ENCODE measurements at regions not wholly inside any gene's neighbourhood (a gene's known extent, or its start where the extent isn't known, plus 50 kb on each side); places are given as distances from the start of the nearest gene placed in this dataset.

GRCh38 chr5:125258615-125259014 is 512.2 kb upstream of the ZNF608 start:
- BruUV-seq (replicated peaks) = no TSS peak
- no peak overlapping the region for H3K4me3 Mint-ChIP-seq (ENCODE audit: low read depth, unreplicated experiment)
- H3K27ac Mint-ChIP-seq (ENCODE audit: unreplicated experiment) = no peak overlapping the region
- H3K27me3 Mint-ChIP-seq (ENCODE audit: unreplicated experiment) = no peaks in the 10 kb centered on the region
- H3K9me3 Mint-ChIP-seq (ENCODE audit: low read depth, unreplicated experiment) = peaks cover 9% of the 10 kb centered on the region
- DNase-seq = no peak
- no peak for TF ChIP-seq CTCF (IDR thresholded peaks at IDR 0.05; ENCODE audit: unreplicated experiment)
- H3K36me3 Mint-ChIP-seq (ENCODE audit: insufficient read depth, unreplicated experiment) = no peaks in the 10 kb centered on the region
- H3K4me1 Mint-ChIP-seq (ENCODE audit: low read depth, unreplicated experiment) = no peaks in the 10 kb centered on the region
- intact Hi-C loops (cut with micrococcal nuclease; ENCODE audit: unreplicated experiment) = no loop called here
- CTCF ChIA-PET = interaction anchor here (0.6 kb wide), 1 partner anchor 1551 kb away, joined by 8 read pairs; no protein-coding TSS in a partner anchor

- TF ChIP-seq CTCF (IDR thresholded peaks at IDR 0.05; ENCODE audit: unreplicated experiment) = no peak
- CTCF ChIA-PET = interaction anchor here (0.5 to 1.1 kb wide), 2 partner anchors 13 to 124 kb away, joined by 3 read pairs; no protein-coding TSS in a partner anchor
- intact Hi-C loops (cut with micrococcal nuclease; ENCODE audit: unreplicated experiment) = no loop called here
- Mint-ChIP-seq H3K27me3 (ENCODE audit: unreplicated experiment) (no peaks in the 10 kb centered on the region), H3K27ac (ENCODE audit: unreplicated experiment) (no peak overlapping the region), H3K4me1 (ENCODE audit: low read depth, unreplicated experiment) (no peaks in the 10 kb centered on the region), H3K9me3 (ENCODE audit: low read depth, unreplicated experiment) (peaks cover 7% of the 10 kb centered on the region), H3K4me3 (ENCODE audit: low read depth, unreplicated experiment) (no peak overlapping the region), H3K36me3 (ENCODE audit: insufficient read depth, unreplicated experiment) (no peaks in the 10 kb centered on the region)
- BruUV-seq (replicated peaks) = no TSS peak
- no peak for DNase-seq
Observed at GRCh38 chr5:125261505-125262250, 515.2 kb upstream of the ZNF608 start.

- no TSS peak for BruUV-seq (replicated peaks)
- Mint-ChIP-seq H3K27ac (ENCODE audit: unreplicated experiment) (no peak overlapping the region), H3K36me3 (ENCODE audit: insufficient read depth, unreplicated experiment) (no peaks in the 10 kb centered on the region), H3K4me1 (ENCODE audit: low read depth, unreplicated experiment) (no peaks in the 10 kb centered on the region), H3K27me3 (ENCODE audit: unreplicated experiment) (no peaks in the 10 kb centered on the region), H3K9me3 (ENCODE audit: low read depth, unreplicated experiment) (peaks cover 7% of the 10 kb centered on the region), H3K4me3 (ENCODE audit: low read depth, unreplicated experiment) (no peak overlapping the region)
- intact Hi-C loops (cut with micrococcal nuclease; ENCODE audit: unreplicated experiment) = no loop called here
- CTCF ChIA-PET = interaction anchor here (1.1 kb wide), 1 partner anchor 12 kb away, joined by 3 read pairs; no protein-coding TSS in a partner anchor
- no peak for DNase-seq
- TF ChIP-seq CTCF (IDR thresholded peaks at IDR 0.05; ENCODE audit: unreplicated experiment) = no peak
Observed at GRCh38 chr5:125262782-125263181, 516.3 kb upstream of the ZNF608 start.

GRCh38 chr5:125263356-125263755 is 516.9 kb upstream of the ZNF608 start:
- Mint-ChIP-seq H3K4me1 (ENCODE audit: low read depth, unreplicated experiment) (no peaks in the 10 kb centered on the region), H3K4me3 (ENCODE audit: low read depth, unreplicated experiment) (no peak overlapping the region), H3K36me3 (ENCODE audit: insufficient read depth, unreplicated experiment) (no peaks in the 10 kb centered on the region), H3K27ac (ENCODE audit: unreplicated experiment) (no peak overlapping the region), H3K9me3 (ENCODE audit: low read depth, unreplicated experiment) (peaks cover 7% of the 10 kb centered on the region), H3K27me3 (ENCODE audit: unreplicated experiment) (no peaks in the 10 kb centered on the region)
- intact Hi-C loops (cut with micrococcal nuclease; ENCODE audit: unreplicated experiment) = no loop called here
- CTCF ChIA-PET = no interaction called here
- DNase-seq = no peak
- no peak for TF ChIP-seq CTCF (IDR thresholded peaks at IDR 0.05; ENCODE audit: unreplicated experiment)
- BruUV-seq (replicated peaks) = no TSS peak
